ENCODE measurements at regions not wholly inside any gene's neighbourhood (a gene's known extent, or its start where the extent isn't known, plus 50 kb on each side); places are given as distances from the start of the nearest gene placed in this dataset.

GRCh38 chr9:88302579-88303324 lies 85.5 kb upstream of the SPIN1 start (continued):
- no peak for TF ChIP-seq EZH2phosphoT487 (IDR thresholded peaks at IDR 0.05; ENCODE audit: unreplicated experiment)

GRCh38 chr9:88300556-88300955 lies 87.7 kb upstream of the SPIN1 start:
- Mint-ChIP-seq H3K36me3 (ENCODE audit: low read depth) (no peaks in the 10 kb centered on the region), H3K27me3 (ENCODE audit: insufficient read depth, low read depth, poor library complexity) (no peaks in the 10 kb centered on the region), H3K4me1 (no peaks in the 10 kb centered on the region), H3K4me3 (no peak overlapping the region), H3K9me3 (no peaks in the 10 kb centered on the region), H3K27ac (no peak overlapping the region)
- no peaks in the 10 kb centered on the region for H3K79me2 ChIP-seq (replicated peaks; ENCODE audit: insufficient read depth)
- H3K4me1 ChIP-seq (ENCODE audit: insufficient read depth) = no peaks in the 10 kb centered on the region
- H3K9me2 ChIP-seq (ENCODE audit: insufficient read depth) = no peaks in the 10 kb centered on the region
- no peak overlapping the region for H3K27ac ChIP-seq (ENCODE audit: low read depth)
- no peak overlapping the region for H3K4me2 ChIP-seq
- H3K4me3 ChIP-seq = no peak overlapping the region
- no peaks in the 10 kb centered on the region for H3F3A ChIP-seq (replicated peaks; ENCODE audit: low read depth)
- H2AFZ ChIP-seq = no peak overlapping the region
- H3K36me3 ChIP-seq (ENCODE audit: insufficient read depth) = no peaks in the 10 kb centered on the region
- no peaks in the 10 kb centered on the region for H3K27me3 ChIP-seq (ENCODE audit: insufficient read depth)
- ATAC-seq (no peak), DNase-seq (ENCODE audit: low spot score) (no peak)
- no peaks in the 10 kb centered on the region; the same call in 1 of the 2 replicates for H4K20me1 ChIP-seq (replicated peaks; ENCODE audit: insufficient read depth)
- TF ChIP-seq EZH2phosphoT487 (IDR thresholded peaks at IDR 0.05; ENCODE audit: unreplicated experiment) = no peak
- TF ChIP-seq NANOG (IDR thresholded peaks at IDR 0.05; ENCODE audit: borderline replicate concordance) = no peak
- no peak for TF ChIP-seq ETS1 (IDR thresholded peaks at IDR 0.05)
- no peak for TF ChIP-seq ZNF331 (CRISPR knock-in tag; IDR thresholded peaks at IDR 0.05; ENCODE audit: low read depth)
- no peak for TF ChIP-seq STAT1 (IDR thresholded peaks at IDR 0.05; ENCODE audit: unreplicated experiment)
- no peak for TF ChIP-seq EZH2 (IDR thresholded peaks at IDR 0.05; ENCODE audit: low read depth, unreplicated experiment)
- TF ChIP-seq CTCF (conservative IDR thresholded peaks at IDR 0.05; ENCODE audit: low read depth in 2 of 2) = no peak
- TF ChIP-seq ZNF114 (CRISPR knock-in tag; IDR thresholded peaks at IDR 0.05) = no peak
- no peak for TF ChIP-seq REST (IDR thresholded peaks at IDR 0.05; ENCODE audit: unreplicated experiment)
- TF ChIP-seq ZNF462 (CRISPR knock-in tag; IDR thresholded peaks at IDR 0.05) = no peak

All from GM23338 (cell line).